Coronary artery (tissue), 2 donors: ENCODE measurements at regions not wholly inside any gene's neighbourhood (a gene's known extent, or its start where the extent isn't known, plus 50 kb on each side); places are given as distances from the start of the nearest gene placed in this dataset.

Source experiments
- DNase-seq: peaks from one replicate; pipeline ENCODE4 v3.0.0-alpha.2; 2017; ENCODE audit warnings: low spot score
- H3K27ac ChIP-seq, 2 donors: fragments of 200-600 bp; sonication (generic); one replicate each; pipeline ENCODE4 v1.5.1; 2016 to 2019
- H3K4me3 ChIP-seq: fragments of 200-600 bp; sonication (generic); 2 replicates; pipeline ENCODE4 v1.5.1; 2016; ENCODE audit warnings: mild to moderate bottlenecking, moderate library complexity
- CTCF ChIP-seq: fragments of 200-600 bp; sonication (generic); IDR thresholded peaks from one replicate; pipeline ENCODE4 v1.5.1; 2019; ENCODE audit warnings: antibody characterized with exemption

- TF ChIP-seq CTCF, result no peak
- DNase-seq, result no peak
- H3K4me3 ChIP-seq, result no peak overlapping the region
- no peak overlapping the region for H3K27ac ChIP-seq
These were observed 461.8 kb upstream of the CXADR start for GRCh38 chr21:17051054-17051453.

- DNase-seq, result no peak
- no peak for TF ChIP-seq CTCF
- H3K27ac ChIP-seq, result no peak overlapping the region
- H3K4me3 ChIP-seq, result no peak overlapping the region
These were observed 459.5 kb upstream of the CXADR start for GRCh38 chr21:17053321-17053720.

GRCh38 chr21:17059936-17060335 is 452.9 kb upstream of the CXADR start:
- Histone ChIP-seq H3K27ac (no peak overlapping the region), H3K4me3 (no peak overlapping the region)
- TF ChIP-seq CTCF, result no peak
- DNase-seq, result no peak

- TF ChIP-seq CTCF, result no peak
- DNase-seq, result no peak
- H3K27ac ChIP-seq, result no peak overlapping the region
- H3K4me3 ChIP-seq, result no peak overlapping the region
These were observed 446.8 kb upstream of the CXADR start for GRCh38 chr21:17066006-17066405.

- Histone ChIP-seq H3K27ac (no peak overlapping the region), H3K4me3 (no peak overlapping the region)
- DNase-seq, result no peak
- TF ChIP-seq CTCF, result no peak
These were observed 441.8 kb upstream of the CXADR start for GRCh38 chr21:17071093-17071492.

GRCh38 chr21:17081193-17081592 is 431.6 kb upstream of the CXADR start:
- no peak for DNase-seq
- no peak overlapping the region for H3K27ac ChIP-seq

More at GRCh38 chr21:17081193-17081592, 431.6 kb upstream of the CXADR start:
- no peak overlapping the region for H3K4me3 ChIP-seq
- TF ChIP-seq CTCF, result no peak
